ENCODE measurements at regions not wholly inside any gene's neighbourhood (a gene's known extent, or its start where the extent isn't known, plus 50 kb on each side); places are given as distances from the start of the nearest gene placed in this dataset.

DNA sequence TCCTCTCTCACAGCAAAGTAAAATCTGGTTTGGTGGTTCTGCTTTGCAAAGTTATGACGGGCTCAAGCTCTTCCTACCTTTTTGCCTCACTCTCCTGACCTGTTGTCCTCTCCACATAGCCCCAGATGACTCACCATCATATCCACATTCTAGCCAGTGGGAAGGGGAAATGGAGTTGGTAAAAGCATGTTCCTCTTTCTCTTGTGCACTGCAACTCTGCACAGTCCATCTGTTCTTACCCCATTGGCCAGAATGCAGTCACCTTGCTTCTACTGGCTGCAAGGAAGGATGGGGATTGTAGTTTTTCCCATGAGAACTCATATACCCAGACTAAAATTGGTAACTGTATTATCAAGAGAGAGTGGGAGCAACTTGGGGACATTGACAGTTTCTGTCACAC lies 50.4 kb upstream of the SMIM21 start:
- H3K9me3 Mint-ChIP-seq: peaks cover 0 to 4% (median 0%) of the 10 kb centered on the region in 7 donors
- peaks cover 1% of the 10 kb centered on the region for H3K27me3 Mint-ChIP-seq
- Histone ChIP-seq H3K9me3 (ENCODE audit: control insufficient read depth in 2 of 2, low read length in 2 of 2) (no peaks in the 10 kb centered on the region), H3K27me3 (ENCODE audit: control insufficient read depth, insufficient read depth, low read length) (peaks cover 3% of the 10 kb centered on the region), H3K36me3 (ENCODE audit: control insufficient read depth, insufficient read depth, low read length) (no peaks in the 10 kb centered on the region), H3K27ac (ENCODE audit: insufficient read depth, low read length, poor library complexity, severe bottlenecking) (no peak overlapping the region), H3K4me1 (ENCODE audit: control insufficient read depth, insufficient read depth, low read length, poor library complexity, severe bottlenecking) (no peaks in the 10 kb centered on the region), H3K4me3 (ENCODE audit: low read depth, low read length) (no peak overlapping the region)
- H3K4me1 Mint-ChIP-seq: no peaks in the 10 kb centered on the region
- H3K27ac Mint-ChIP-seq: no peak overlapping the region
- H3K4me3 Mint-ChIP-seq: no peak overlapping the region
- no peak for ATAC-seq (ENCODE audit: low read depth in 2 of 2)
- no peak for DNase-seq
- H3K36me3 Mint-ChIP-seq: no peaks in the 10 kb centered on the region
